HCT116 (cell line): ENCODE measurements at regions not wholly inside any gene's neighbourhood (a gene's known extent, or its start where the extent isn't known, plus 50 kb on each side); places are given as distances from the start of the nearest gene placed in this dataset.

ENCODE experiments used
- ATAC-seq: fragments of 200-7000 bp; cut with Tn5 transposase; 2 replicates; pipeline ENCODE4 v1.9.1; 2020; ENCODE audit warnings: mild to moderate bottlenecking, moderate library complexity
- BruUV-seq: library from RNA; stranded (reverse); fragments of 400-500 nt; replicated peaks from 2 replicates; lab custom pipeline; 2021; lab: Mats Ljungman, UMichigan
- CTCF ChIA-PET: fragments of 300-600 bp; sonication (Branson Sonifier 250); formaldehyde crosslinking; loops from one replicate; lab custom pipeline; 2021; ENCODE audit warnings: antibody characterized with exemption; lab: Charles Lee
- POLR2A ChIA-PET: fragments of 300-600, 350-600 bp; sonication (Branson Sonifier 250); formaldehyde crosslinking; loops from one replicate; lab custom pipeline; 2021; ENCODE audit warnings: antibody characterized with exemption; lab: Charles Lee
- RAD21 ChIA-PET, 2 experiments: fragments of 300-600 bp; sonication (Branson Sonifier 250); formaldehyde crosslinking; loops; one replicate each; lab custom pipeline; 2023; ENCODE audit warnings: low total read pairs in 2 of 2; ENCODE audit not compliant: uncharacterized antibody in 2 of 2, unreplicated experiment in 2 of 2, low non-redundant PET in 1 of 2; lab: Charles Lee
- DNase-seq: peaks from one replicate; pipeline ENCODE4 v3.0.0-alpha.2; 2010; ENCODE audit warnings: low read depth, low spot score
- H2AFZ ChIP-seq: fragments of 200-600 bp; shearing (Covaris generic), sonication (generic); 2 replicates; pipeline ENCODE4 v1.6.1; 2017; ENCODE audit warnings: low read depth, mixed run types, mixed read lengths, antibody characterized with exemption, low read length; ENCODE audit not compliant: poor library complexity, severe bottlenecking
- H3K27ac ChIP-seq: 2 replicates; pipeline ENCODE4 v1.5.1; 2012; ENCODE audit warnings: low read depth, low read length
- H3K27me3 ChIP-seq: fragments of 200-600 bp; sonication (generic); 2 replicates; pipeline ENCODE4 v1.6.1; 2016; ENCODE audit warnings: mixed run types, low read length, mixed read lengths; ENCODE audit not compliant: insufficient read depth
- H3K36me3 ChIP-seq, 2 experiments: fragments of 200-500 bp in 1 of 2; fragments of 200-600 bp in 1 of 2; sonication (Bioruptor generic) in 1 of 2; sonication (generic) in 1 of 2; 2 replicates each; pipeline versions ENCODE4 v1.5.1 to v1.6.1; 2014 to 2016; ENCODE audit warnings: low read length in 2 of 2, inconsistent platforms in 1 of 2, mixed read lengths in 1 of 2, mixed run types in 1 of 2; ENCODE audit not compliant: insufficient read depth in 2 of 2, control insufficient read depth in 1 of 2
- H3K4me1 ChIP-seq, 2 experiments: fragments of 200-600 bp in 1 of 2; sonication (generic) in 1 of 2; 2 replicates each; pipeline versions ENCODE4 v1.5.1 to v1.6.1; 2012 to 2017; ENCODE audit warnings: low read length in 2 of 2, inconsistent platforms in 1 of 2, mild to moderate bottlenecking in 1 of 2, mixed read lengths in 1 of 2, mixed run types in 1 of 2, moderate library complexity in 1 of 2; ENCODE audit not compliant: insufficient read depth in 2 of 2, control insufficient read depth in 1 of 2
- H3K4me2 ChIP-seq: fragments of 200-600 bp; sonication (generic); 2 replicates; pipeline ENCODE4 v1.6.1; 2017; ENCODE audit warnings: mixed run types, low read length, mixed read lengths
- H3K4me3 ChIP-seq, 2 experiments: fragments of 200-600 bp in 1 of 2; sonication (generic) in 1 of 2; replicated peaks in 1 of 2; 2 replicates each; pipeline ENCODE4 v1.5.1; 2011 to 2016; ENCODE audit warnings: low read length in 2 of 2, control low read depth in 1 of 2, low read depth in 1 of 2, mild to moderate bottlenecking in 1 of 2, mixed read lengths in 1 of 2, mixed run types in 1 of 2
- H3K79me2 ChIP-seq: fragments of 200-600 bp; sonication (generic); 2 replicates; pipeline ENCODE4 v1.6.1; 2017; ENCODE audit warnings: mild to moderate bottlenecking, mixed run types, low read length, moderate library complexity, mixed read lengths; ENCODE audit not compliant: insufficient read depth
- H3K9ac ChIP-seq: fragments of 200-600 bp; sonication (generic); 2 replicates; pipeline ENCODE4 v1.6.1; 2016; ENCODE audit warnings: low read length, mixed read lengths
- H3K9me2 ChIP-seq: fragments of 200-600 bp; sonication (generic), shearing (Covaris generic); 2 replicates; pipeline ENCODE4 v1.6.1; 2017; ENCODE audit warnings: mixed run types, mild to moderate bottlenecking, moderate library complexity; ENCODE audit not compliant: insufficient read depth
- H3K9me3 ChIP-seq, 2 experiments: fragments of 200-500 bp in 1 of 2; fragments of 200-600 bp in 1 of 2; sonication (Bioruptor generic) in 1 of 2; sonication (generic) in 1 of 2; 2 replicates each; pipeline ENCODE4 v1.6.1; 2014 to 2017; ENCODE audit warnings: low read length in 2 of 2, mixed read lengths in 2 of 2, inconsistent platforms in 1 of 2, low read depth in 1 of 2, mild to moderate bottlenecking in 1 of 2, mixed run types in 1 of 2, moderate library complexity in 1 of 2; ENCODE audit not compliant: control insufficient read depth in 1 of 2, insufficient read depth in 1 of 2
- H4K20me1 ChIP-seq: fragments of 200-600 bp; sonication (generic), shearing (Covaris generic); 2 replicates; pipeline ENCODE4 v1.6.1; 2017; ENCODE audit warnings: mixed run types, mild to moderate bottlenecking, moderate library complexity; ENCODE audit not compliant: insufficient read depth
- ATF3 ChIP-seq: IDR thresholded peaks from 2 replicates; pipeline ENCODE4 v1.6.1; 2012
- CBX3 ChIP-seq: IDR thresholded peaks from 2 replicates; pipeline ENCODE4 v1.6.1; 2012; ENCODE audit warnings: low read depth
- CEBPB ChIP-seq: IDR thresholded peaks from 2 replicates; pipeline ENCODE4 v1.6.1; 2012; ENCODE audit warnings: low read depth
- CTCF ChIP-seq, 3 experiments: fragments of 200-600 bp in 1 of 3; sonication (generic) in 1 of 3; IDR thresholded peaks in 2 of 3; conservative IDR thresholded peaks in 1 of 3; 2 replicates each; pipeline ENCODE4 v1.5.1; 2012 to 2017; ENCODE audit warnings: low read depth in 2 of 3, low read length in 2 of 3, antibody characterized with exemption in 1 of 3, borderline replicate concordance in 1 of 3, control low read depth in 1 of 3, mild to moderate bottlenecking in 1 of 3, mixed read lengths in 1 of 3, mixed run types in 1 of 3, moderate library complexity in 1 of 3; ENCODE audit not compliant: insufficient read depth in 1 of 3
- EGR1 ChIP-seq: IDR thresholded peaks from 2 replicates; pipeline ENCODE4 v1.6.1; 2012; ENCODE audit warnings: low read depth
- ELF1 ChIP-seq: IDR thresholded peaks from 2 replicates; pipeline ENCODE4 v1.6.1; 2012; ENCODE audit warnings: low read depth, borderline replicate concordance
- EZH2 ChIP-seq: fragments of 200-600 bp; sonication (generic); IDR thresholded peaks from 2 replicates; pipeline ENCODE4 v1.6.1; 2017; ENCODE audit warnings: antibody characterized with exemption, mixed run types
- JUND ChIP-seq: IDR thresholded peaks from 2 replicates; pipeline ENCODE4 v1.6.1; 2012
- MAX ChIP-seq: IDR thresholded peaks from 2 replicates; pipeline ENCODE4 v1.6.1; 2012
- POLR2A ChIP-seq: IDR thresholded peaks from 2 replicates; pipeline ENCODE4 v1.7.0; 2011; ENCODE audit warnings: borderline replicate concordance; ENCODE audit not compliant: insufficient read depth, insufficient read length; ENCODE audit errors: extremely low read depth
- SIN3A ChIP-seq: IDR thresholded peaks from 2 replicates; pipeline ENCODE4 v1.6.1; 2012; ENCODE audit warnings: low read depth
- SP1 ChIP-seq: IDR thresholded peaks from 2 replicates; pipeline ENCODE4 v1.6.1; 2012; ENCODE audit warnings: low read depth
- SRF ChIP-seq: IDR thresholded peaks from 2 replicates; pipeline ENCODE4 v1.6.1; 2012; ENCODE audit warnings: low read depth
- TCF7L2 ChIP-seq: IDR thresholded peaks from 2 replicates; pipeline ENCODE4 v1.7.0; 2011; ENCODE audit warnings: borderline replicate concordance, inconsistent platforms; ENCODE audit not compliant: insufficient read depth, insufficient read length; ENCODE audit errors: extremely low read depth
- YY1 ChIP-seq: IDR thresholded peaks from 2 replicates; pipeline ENCODE4 v1.6.1; 2011; ENCODE audit warnings: low read length, low read depth, moderate library complexity, mild to moderate bottlenecking; ENCODE audit not compliant: insufficient replicate concordance; ENCODE audit errors: extremely low read depth
- ZFX ChIP-seq: fragments of 450-650 bp; IDR thresholded peaks from 2 replicates; pipeline ENCODE4 v1.6.1; 2017
- ZNF274 ChIP-seq: fragments of 200-500 bp; sonication (Bioruptor generic); IDR thresholded peaks from 2 replicates; pipeline ENCODE4 v1.6.1; 2014; ENCODE audit warnings: mild to moderate bottlenecking, low read depth, low read length, inconsistent platforms
- intact Hi-C: fragments of 100-400 bp; cut with micrococcal nuclease; formaldehyde crosslinking; loops from 2 replicates; pipeline ENCODE4 v1.10.0; 2022
- TF ChIP-seq, protein P1 (sequence below): IDR thresholded peaks from 2 replicates; pipeline ENCODE4 v1.6.1; 2012; ENCODE audit warnings: low read depth

GRCh38 chr10:65710306-65710705, 1215.5 kb upstream of the LRRTM3 start:
- H3K79me2 ChIP-seq: no peaks in the 10 kb centered on the region
- H3K27me3 ChIP-seq: no peaks in the 10 kb centered on the region
- TF ChIP-seq ELF1 (no peak), TCF7L2 (no peak), YY1 (no peak), EZH2 (no peak)
- ATAC-seq: no peak
- no TSS peak for BruUV-seq
- ChIA-PET CTCF (no interaction called here), POLR2A (no interaction called here), RAD21 (no interaction called here)
- no peaks in the 10 kb centered on the region for H3K36me3 ChIP-seq
- no peaks in the 10 kb centered on the region for H3K9me2 ChIP-seq
- no peaks in the 10 kb centered on the region for H4K20me1 ChIP-seq
- intact Hi-C loops: no loop called here
- no peak overlapping the region for H2AFZ ChIP-seq
- DNase-seq: no peak
- no peaks in the 10 kb centered on the region for H3K4me1 ChIP-seq
- no peak overlapping the region for H3K9ac ChIP-seq
- no peak overlapping the region for H3K4me3 ChIP-seq
- no peak overlapping the region for H3K4me2 ChIP-seq
- H3K27ac ChIP-seq: no peak overlapping the region
- H3K9me3 ChIP-seq: no peaks in the 10 kb centered on the region

DNA sequence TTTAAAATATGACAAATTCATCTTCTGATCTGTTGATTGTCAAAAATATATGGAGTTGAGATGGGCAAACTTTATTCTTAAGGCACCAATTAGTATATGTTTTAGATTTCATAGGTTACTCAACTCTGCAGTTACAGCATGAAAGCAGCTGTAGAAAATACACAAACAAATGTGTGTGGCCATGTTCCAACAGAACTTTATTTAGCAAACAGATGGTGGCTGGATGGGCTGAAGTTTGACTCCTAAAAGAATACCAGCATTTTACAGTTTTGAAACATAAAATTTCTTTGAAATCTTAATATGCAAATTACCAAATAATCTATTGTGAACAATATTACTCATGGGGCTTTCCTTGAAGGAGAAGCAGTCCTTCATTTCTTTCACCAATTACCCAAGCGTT, 1206.0 kb upstream of the LRRTM3 start:
- intact Hi-C loops: no loop called here
- POLR2A ChIA-PET: no interaction called here
- Histone ChIP-seq H3K36me3 (no peaks in the 10 kb centered on the region), H3K4me1 (no peaks in the 10 kb centered on the region), H3K79me2 (no peaks in the 10 kb centered on the region), H3K27ac (no peak overlapping the region), H3K4me2 (no peak overlapping the region), H3K27me3 (no peaks in the 10 kb centered on the region), H3K9ac (no peak overlapping the region), H3K9me2 (no peaks in the 10 kb centered on the region), H4K20me1 (no peaks in the 10 kb centered on the region), H3K9me3 (no peaks in the 10 kb centered on the region), H2AFZ (no peak overlapping the region), H3K4me3 (no peak overlapping the region)
- BruUV-seq: no TSS peak
- DNase-seq (no peak), ATAC-seq (no peak)
- TF ChIP-seq, protein P1, sequence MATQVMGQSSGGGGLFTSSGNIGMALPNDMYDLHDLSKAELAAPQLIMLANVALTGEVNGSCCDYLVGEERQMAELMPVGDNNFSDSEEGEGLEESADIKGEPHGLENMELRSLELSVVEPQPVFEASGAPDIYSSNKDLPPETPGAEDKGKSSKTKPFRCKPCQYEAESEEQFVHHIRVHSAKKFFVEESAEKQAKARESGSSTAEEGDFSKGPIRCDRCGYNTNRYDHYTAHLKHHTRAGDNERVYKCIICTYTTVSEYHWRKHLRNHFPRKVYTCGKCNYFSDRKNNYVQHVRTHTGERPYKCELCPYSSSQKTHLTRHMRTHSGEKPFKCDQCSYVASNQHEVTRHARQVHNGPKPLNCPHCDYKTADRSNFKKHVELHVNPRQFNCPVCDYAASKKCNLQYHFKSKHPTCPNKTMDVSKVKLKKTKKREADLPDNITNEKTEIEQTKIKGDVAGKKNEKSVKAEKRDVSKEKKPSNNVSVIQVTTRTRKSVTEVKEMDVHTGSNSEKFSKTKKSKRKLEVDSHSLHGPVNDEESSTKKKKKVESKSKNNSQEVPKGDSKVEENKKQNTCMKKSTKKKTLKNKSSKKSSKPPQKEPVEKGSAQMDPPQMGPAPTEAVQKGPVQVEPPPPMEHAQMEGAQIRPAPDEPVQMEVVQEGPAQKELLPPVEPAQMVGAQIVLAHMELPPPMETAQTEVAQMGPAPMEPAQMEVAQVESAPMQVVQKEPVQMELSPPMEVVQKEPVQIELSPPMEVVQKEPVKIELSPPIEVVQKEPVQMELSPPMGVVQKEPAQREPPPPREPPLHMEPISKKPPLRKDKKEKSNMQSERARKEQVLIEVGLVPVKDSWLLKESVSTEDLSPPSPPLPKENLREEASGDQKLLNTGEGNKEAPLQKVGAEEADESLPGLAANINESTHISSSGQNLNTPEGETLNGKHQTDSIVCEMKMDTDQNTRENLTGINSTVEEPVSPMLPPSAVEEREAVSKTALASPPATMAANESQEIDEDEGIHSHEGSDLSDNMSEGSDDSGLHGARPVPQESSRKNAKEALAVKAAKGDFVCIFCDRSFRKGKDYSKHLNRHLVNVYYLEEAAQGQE: no peak
- TF ChIP-seq SIN3A: no peak
- TF ChIP-seq CBX3: no peak
- TF ChIP-seq POLR2A: no peak
- no peak for TF ChIP-seq CTCF (IDR thresholded peaks at IDR 0.05 in 2 of 3, conservative IDR thresholded peaks at IDR 0.05 in 1 of 3; ENCODE audit: borderline replicate concordance in 1 of 3, insufficient read depth in 1 of 3, low read depth in 2 of 3, low read length in 2 of 3)
- no peak for TF ChIP-seq ELF1
- TF ChIP-seq EZH2: no peak
- TF ChIP-seq ZFX: no peak
- no peak for TF ChIP-seq JUND
- no peak for TF ChIP-seq MAX
- no peak for TF ChIP-seq ZNF274
- TF ChIP-seq CEBPB: no peak
- no peak for TF ChIP-seq SRF
- no peak for TF ChIP-seq SP1
- TF ChIP-seq ATF3: no peak
- no peak for TF ChIP-seq EGR1
- CTCF ChIA-PET: no interaction called here
- RAD21 ChIA-PET: no interaction called here
